ENCODE measurements at regions not wholly inside any gene's neighbourhood (a gene's known extent, or its start where the extent isn't known, plus 50 kb on each side); places are given as distances from the start of the nearest gene placed in this dataset.
"Not testable (repeated sequence)": the region's sequence is repeated elsewhere in the genome, so short reads cannot be mapped to it uniquely, and the experiment has no call there.

GRCh38 chr12:95384785-95385184 lies 89.2 kb upstream of the METAP2 start:
- DNase-seq (ENCODE audit: low read depth, low spot score), result no peak
- POLR2A ChIA-PET, result no interaction called here
- H3K4me3 ChIP-seq (ENCODE audit: low read depth, low read length), result no peak overlapping the region
- TF ChIP-seq, protein P1, sequence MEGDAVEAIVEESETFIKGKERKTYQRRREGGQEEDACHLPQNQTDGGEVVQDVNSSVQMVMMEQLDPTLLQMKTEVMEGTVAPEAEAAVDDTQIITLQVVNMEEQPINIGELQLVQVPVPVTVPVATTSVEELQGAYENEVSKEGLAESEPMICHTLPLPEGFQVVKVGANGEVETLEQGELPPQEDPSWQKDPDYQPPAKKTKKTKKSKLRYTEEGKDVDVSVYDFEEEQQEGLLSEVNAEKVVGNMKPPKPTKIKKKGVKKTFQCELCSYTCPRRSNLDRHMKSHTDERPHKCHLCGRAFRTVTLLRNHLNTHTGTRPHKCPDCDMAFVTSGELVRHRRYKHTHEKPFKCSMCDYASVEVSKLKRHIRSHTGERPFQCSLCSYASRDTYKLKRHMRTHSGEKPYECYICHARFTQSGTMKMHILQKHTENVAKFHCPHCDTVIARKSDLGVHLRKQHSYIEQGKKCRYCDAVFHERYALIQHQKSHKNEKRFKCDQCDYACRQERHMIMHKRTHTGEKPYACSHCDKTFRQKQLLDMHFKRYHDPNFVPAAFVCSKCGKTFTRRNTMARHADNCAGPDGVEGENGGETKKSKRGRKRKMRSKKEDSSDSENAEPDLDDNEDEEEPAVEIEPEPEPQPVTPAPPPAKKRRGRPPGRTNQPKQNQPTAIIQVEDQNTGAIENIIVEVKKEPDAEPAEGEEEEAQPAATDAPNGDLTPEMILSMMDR (IDR thresholded peaks at IDR 0.05; ENCODE audit: insufficient read depth, low read length, missing control alignments), result no peak
- CTCF ChIA-PET, result no interaction called here

GRCh38 chr12:95385246-95386035 lies 88.5 kb upstream of the METAP2 start:
- no peak for DNase-seq (ENCODE audit: low read depth, low spot score)
- H3K4me3 ChIP-seq (ENCODE audit: low read depth, low read length), result no peak overlapping the region
- ChIA-PET CTCF (no interaction called here), POLR2A (no interaction called here)
- TF ChIP-seq, protein P1 (IDR thresholded peaks at IDR 0.05; ENCODE audit: insufficient read depth, low read length, missing control alignments), result no peak

- ChIA-PET CTCF (interaction anchor here (1.6 kb wide), 1 partner anchor 23 kb away, joined by 3 read pairs; no protein-coding TSS in a partner anchor), POLR2A (no interaction called here)
- DNase-seq (ENCODE audit: low read depth, low spot score), result no peak
- H3K4me3 ChIP-seq (ENCODE audit: low read depth, low read length), result no peak overlapping the region
- TF ChIP-seq, protein P1 (IDR thresholded peaks at IDR 0.05; ENCODE audit: insufficient read depth, low read length, missing control alignments), result no peak
Measured at GRCh38 chr12:95386051-95386450, 87.9 kb upstream of the METAP2 start.

DNA sequence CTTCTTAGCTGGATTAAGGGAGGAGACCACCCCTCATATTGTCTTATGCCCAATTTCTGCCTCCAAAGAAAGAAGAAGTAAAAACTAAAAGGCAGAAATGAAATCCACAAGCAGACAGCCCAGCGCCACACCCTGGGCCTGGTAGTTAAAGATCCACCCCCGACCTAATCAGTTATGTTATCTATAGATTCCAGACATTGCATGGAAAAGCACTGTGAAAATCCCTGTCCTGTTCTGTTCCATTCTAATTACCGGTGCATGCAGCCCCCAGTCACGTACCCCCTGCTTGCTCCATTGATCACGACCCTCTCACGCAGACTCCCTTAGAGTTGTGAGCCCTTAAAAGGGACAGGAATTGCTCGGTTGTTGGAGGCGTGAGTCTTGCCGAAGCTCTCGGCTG lies 85.7 kb upstream of the METAP2 start:
- CTCF ChIA-PET; DNase-seq (ENCODE audit: low read depth, low spot score); POLR2A ChIA-PET; H3K4me3 ChIP-seq (ENCODE audit: low read depth, low read length): not testable (repeated sequence)

GRCh38 chr12:95390192-95390591 lies 83.8 kb upstream of the METAP2 start:
- ChIA-PET CTCF (no interaction called here), POLR2A (no interaction called here)
- no peak overlapping the region for H3K4me3 ChIP-seq (ENCODE audit: low read depth, low read length)
- TF ChIP-seq, protein P1 (IDR thresholded peaks at IDR 0.05; ENCODE audit: insufficient read depth, low read length, missing control alignments), result no peak
- DNase-seq (ENCODE audit: low read depth, low spot score), result no peak

- H3K4me3 ChIP-seq (ENCODE audit: low read depth, low read length), result no peak overlapping the region
- no peak for DNase-seq (ENCODE audit: low read depth, low spot score)
- POLR2A ChIA-PET, result no interaction called here
- CTCF ChIA-PET, result no interaction called here
- TF ChIP-seq, protein P1 (IDR thresholded peaks at IDR 0.05; ENCODE audit: insufficient read depth, low read length, missing control alignments), result no peak
Measured at GRCh38 chr12:95390932-95391331, 83.0 kb upstream of the METAP2 start.

GRCh38 chr12:95393191-95393790 lies 80.7 kb upstream of the METAP2 start:
- TF ChIP-seq, protein P1 (IDR thresholded peaks at IDR 0.05; ENCODE audit: insufficient read depth, low read length, missing control alignments), result no peak
- no peak overlapping the region for H3K4me3 ChIP-seq (ENCODE audit: low read depth, low read length)
- DNase-seq (ENCODE audit: low read depth, low spot score), result no peak
- ChIA-PET POLR2A (no interaction called here), CTCF (no interaction called here)
